GM18861 (cell line): ENCODE measurements at regions not wholly inside any gene's neighbourhood (a gene's known extent, or its start where the extent isn't known, plus 50 kb on each side); places are given as distances from the start of the nearest gene placed in this dataset.
"Not testable (repeated sequence)": the region's sequence is repeated elsewhere in the genome, so short reads cannot be mapped to it uniquely, and the experiment has no call there.

ENCODE experiments used
- ATAC-seq: cut with Tn5 transposase; IDR thresholded peaks from one replicate; pipeline ENCODE4 v1.9.1; 2021; ENCODE audit not compliant: unreplicated experiment

- no peak for ATAC-seq
These were observed 145.2 kb upstream of the KRR1 start for GRCh38 chr12:75656648-75657047.

- no peak for ATAC-seq
These were observed 144.8 kb upstream of the KRR1 start for GRCh38 chr12:75656210-75656609.

- ATAC-seq: no peak
These were observed 144.0 kb upstream of the KRR1 start for GRCh38 chr12:75655315-75655806.

- no peak for ATAC-seq
These were observed 139.9 kb upstream of the KRR1 start for GRCh38 chr12:75651342-75651695.

- ATAC-seq: no peak
These were observed 139.4 kb upstream of the KRR1 start for GRCh38 chr12:75650595-75651341.

- no peak for ATAC-seq
These were observed 138.7 kb upstream of the KRR1 start for GRCh38 chr12:75650100-75650499.

GRCh38 chr12:75648856-75649255 lies 137.4 kb upstream of the KRR1 start:
- no peak for ATAC-seq

GRCh38 chr12:75646329-75647210 lies 135.2 kb upstream of the KRR1 start:
- no peak for ATAC-seq

- ATAC-seq: no peak
These were observed 133.2 kb upstream of the KRR1 start for GRCh38 chr12:75644472-75645072.

- ATAC-seq: not testable (repeated sequence)
These were observed 131.7 kb upstream of the KRR1 start for GRCh38 chr12:75643119-75643518.

- peak; percentile 33 for ATAC-seq
These were observed 130.8 kb upstream of the KRR1 start for GRCh38 chr12:75642226-75642625.

GRCh38 chr12:75641031-75641780 lies 129.8 kb upstream of the KRR1 start:
- peak; percentile 96 for ATAC-seq

GRCh38 chr12:75638792-75639191 lies 127.4 kb upstream of the KRR1 start:
- ATAC-seq: no peak

GRCh38 chr12:75636607-75637006 lies 125.2 kb upstream of the KRR1 start:
- no peak for ATAC-seq

- peak; percentile 74 for ATAC-seq
These were observed 124.4 kb upstream of the KRR1 start for GRCh38 chr12:75635606-75636444.

GRCh38 chr12:75634244-75635222 lies 123.1 kb upstream of the KRR1 start:
- no peak for ATAC-seq

- ATAC-seq: no peak
These were observed 122.4 kb upstream of the KRR1 start for GRCh38 chr12:75633789-75634188.

GRCh38 chr12:75632442-75632841 lies 121.0 kb upstream of the KRR1 start:
- no peak for ATAC-seq

- no peak for ATAC-seq
These were observed 120.4 kb upstream of the KRR1 start for GRCh38 chr12:75631831-75632230.
